Urothelium cell line (cell line): ENCODE measurements at regions not wholly inside any gene's neighbourhood (a gene's known extent, or its start where the extent isn't known, plus 50 kb on each side); places are given as distances from the start of the nearest gene placed in this dataset.

Experiments used
- DNase-seq: peaks from one replicate; pipeline ENCODE4 v3.0.0; 2011; ENCODE audit warnings: low spot score, mixed read lengths
- FAIRE-seq: peaks from 2 replicates; lab custom pipeline; 2011; peaks lifted over from hg19 to GRCh38; lab: Jason Lieb, UNC

DNA sequence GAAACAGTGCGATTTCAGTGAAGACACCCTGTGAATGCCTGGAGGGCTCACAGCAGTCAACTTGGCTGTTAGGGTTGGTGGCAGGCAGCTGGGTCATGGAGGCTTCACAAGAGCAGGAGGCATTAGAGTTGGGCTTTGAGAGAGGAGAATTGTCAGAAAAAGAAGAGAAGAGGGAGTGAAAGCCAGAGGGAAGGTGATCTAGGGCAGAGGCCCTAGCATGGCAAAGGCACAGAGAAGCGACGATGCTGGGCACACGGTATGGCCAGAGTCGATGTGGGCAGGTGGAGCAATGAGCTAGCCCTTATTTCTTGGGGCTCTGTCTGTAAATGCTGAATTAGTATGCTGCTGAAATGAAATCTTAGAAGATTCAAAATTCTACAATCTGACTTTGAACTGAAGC, 52.6 kb upstream of the OLFM4 start:
- FAIRE-seq (no peak), DNase-seq (no peak)

DNA sequence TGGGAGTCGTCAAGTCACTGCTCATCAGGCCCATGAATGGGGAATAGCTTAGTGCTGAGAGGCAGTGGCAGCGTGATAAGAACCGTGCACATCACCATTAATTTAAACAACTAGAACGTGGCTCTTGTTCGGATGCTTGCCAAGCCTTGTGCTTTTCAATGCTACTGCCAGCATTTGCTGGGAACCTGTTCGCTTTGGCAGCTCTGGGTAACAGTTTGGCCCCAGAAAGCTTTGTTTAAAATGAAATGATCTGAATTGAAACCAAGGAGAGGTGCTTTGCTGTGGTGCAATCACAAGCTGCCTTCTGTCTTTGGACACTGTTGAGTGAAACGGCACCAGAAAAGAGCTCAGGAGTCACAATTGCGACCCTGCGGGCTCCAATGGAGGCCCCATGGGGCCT, 53.5 kb upstream of the OLFM4 start:
- FAIRE-seq (no peak), DNase-seq (no peak)

DNA sequence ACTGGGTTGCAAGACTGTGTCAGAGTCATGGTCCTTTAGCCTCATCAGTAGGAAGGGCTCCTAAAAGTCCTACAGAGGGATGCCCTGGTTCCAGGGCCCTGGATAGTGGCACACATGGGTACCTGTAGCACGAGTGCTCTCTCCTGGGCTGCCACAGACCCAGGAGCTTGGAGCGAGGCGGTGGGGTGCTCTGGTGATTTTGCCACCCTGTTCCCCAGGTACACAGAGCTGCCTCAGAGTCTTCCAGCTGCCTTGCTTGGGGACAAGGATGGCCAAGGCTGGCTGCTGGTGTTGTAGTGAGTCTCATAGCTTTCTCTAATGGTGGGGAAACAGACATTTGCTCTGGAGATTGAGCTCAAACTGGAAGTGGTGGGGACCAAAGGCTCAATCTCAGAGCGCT, 53.9 kb upstream of the OLFM4 start:
- DNase-seq, result no peak
- FAIRE-seq, result no peak

DNA sequence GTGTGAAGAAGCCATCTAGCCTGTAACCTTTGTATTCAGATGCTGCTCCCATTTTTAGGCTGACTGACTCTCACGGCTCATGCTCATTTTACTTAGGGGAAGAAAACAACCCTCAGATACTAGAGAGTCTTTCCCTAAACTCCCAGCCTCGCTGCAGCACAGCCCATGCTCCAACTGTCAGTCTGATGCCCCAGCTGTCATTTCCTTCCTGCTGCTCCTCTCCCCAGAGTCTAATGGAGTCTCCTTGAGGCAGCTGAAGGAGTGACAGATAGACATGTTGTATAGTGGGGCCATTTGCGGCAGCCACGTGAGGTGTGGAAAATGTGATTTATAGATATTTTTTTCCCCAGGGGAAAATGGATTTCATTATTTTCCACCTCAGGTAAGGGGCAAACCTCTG, 59.2 kb upstream of the OLFM4 start:
- FAIRE-seq (no peak), DNase-seq (no peak)

DNA sequence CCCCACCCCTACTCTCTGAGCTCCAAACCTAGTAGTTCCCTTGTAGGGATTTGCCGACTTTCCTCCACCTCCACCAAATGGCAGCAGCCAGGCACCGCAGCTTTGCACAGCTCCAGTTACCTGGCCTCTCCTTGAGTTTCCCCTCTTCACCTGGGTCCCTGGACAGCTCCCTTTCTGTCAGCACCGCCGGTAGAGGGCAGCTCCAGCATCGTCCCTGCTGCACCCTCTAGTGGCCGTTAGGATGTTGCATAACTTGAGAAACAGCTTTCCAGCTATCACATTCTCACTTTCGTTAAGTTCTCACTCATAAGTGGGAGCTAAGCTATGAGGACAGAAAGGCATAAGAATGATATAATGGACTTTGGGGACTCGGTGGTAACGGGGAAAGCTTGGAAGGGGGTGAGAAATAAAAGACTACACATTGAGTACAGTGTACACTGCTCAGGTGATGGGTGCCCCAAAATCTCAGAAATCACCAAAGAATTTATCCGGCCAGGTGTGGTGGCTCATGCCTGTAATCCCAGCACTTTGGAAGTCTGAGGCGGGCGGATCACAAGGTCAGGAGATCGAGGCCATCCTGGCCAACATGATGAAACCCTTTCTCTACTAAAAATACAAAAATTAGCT, 60.4 kb upstream of the OLFM4 start:
- FAIRE-seq (no peak), DNase-seq (peak; percentile 68)

DNA sequence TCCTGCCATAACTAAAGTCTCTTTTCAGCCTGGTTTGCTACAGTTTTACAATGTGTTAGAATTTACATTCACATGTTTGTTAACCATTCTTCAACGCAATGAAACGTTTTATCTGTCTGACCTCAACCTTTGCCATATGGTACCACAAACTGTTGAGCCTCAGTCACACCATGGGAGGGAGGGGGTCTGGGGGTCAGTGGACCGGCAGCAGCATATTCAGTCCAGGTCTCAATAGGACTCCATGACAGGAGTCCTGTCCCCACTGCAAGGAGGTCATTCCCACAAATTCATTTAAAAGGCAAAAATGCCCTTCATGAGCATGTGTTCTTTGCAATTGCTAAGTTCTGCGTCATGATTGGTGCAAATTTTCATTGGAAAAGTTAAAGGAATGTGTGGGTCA, 66.6 kb upstream of the OLFM4 start:
- no peak for DNase-seq

DNA sequence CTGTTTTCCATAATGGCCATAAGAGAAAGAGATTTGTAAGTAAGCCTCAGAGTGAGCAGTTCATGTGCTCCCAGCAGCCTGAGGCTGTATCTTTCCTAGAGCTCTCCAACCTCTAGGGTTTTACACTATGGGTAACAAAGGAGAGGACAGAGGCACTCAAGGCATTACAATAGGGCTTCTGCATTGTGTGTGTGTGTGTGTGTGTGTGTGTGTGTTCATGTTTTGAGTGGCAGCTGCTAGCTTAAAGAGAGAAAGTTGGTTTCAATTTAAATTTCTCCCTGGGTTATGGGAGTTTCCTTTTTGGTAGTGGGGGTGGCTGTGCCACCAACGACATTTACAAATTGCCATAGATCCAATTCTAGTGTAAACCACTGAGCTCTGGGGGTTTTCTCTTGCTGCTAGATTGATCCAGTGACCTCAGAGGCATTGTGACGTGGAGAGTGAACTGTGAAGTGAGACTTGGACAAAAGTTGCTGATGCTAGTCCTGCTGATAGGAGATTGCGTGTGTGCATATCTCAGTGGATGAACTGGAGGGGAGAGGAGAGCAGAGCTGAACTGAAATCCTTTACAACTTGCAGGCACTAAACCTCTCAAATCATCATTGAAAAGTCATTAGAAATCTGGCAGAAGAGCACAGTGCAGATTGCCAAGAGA, 67.2 kb upstream of the OLFM4 start:
- DNase-seq (no peak), FAIRE-seq (no peak)

More for the DNA sequence above, 66.6 kb upstream of the OLFM4 start:
- no peak for FAIRE-seq

DNA sequence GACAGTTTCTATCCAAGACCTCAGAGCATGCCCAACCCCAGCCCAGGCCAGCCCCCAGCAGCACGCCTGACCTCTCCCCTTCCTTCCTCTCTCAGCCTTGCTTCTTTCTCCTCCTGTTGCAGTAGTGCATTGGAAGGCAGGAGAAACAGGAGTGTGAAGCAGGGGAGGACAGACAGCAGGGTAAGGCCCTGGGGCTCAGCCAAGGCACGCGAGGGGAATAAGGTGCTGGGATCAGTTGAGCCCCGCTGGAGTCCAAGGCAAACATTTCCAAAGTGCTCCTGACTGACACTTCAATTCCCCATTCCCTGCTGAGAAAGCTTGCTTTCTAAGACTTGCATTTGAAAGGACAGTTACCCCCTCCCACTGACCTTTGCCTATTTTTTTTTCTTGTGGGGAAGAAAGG, 73.1 kb upstream of the OLFM4 start:
- DNase-seq (no peak), FAIRE-seq (no peak)

DNA sequence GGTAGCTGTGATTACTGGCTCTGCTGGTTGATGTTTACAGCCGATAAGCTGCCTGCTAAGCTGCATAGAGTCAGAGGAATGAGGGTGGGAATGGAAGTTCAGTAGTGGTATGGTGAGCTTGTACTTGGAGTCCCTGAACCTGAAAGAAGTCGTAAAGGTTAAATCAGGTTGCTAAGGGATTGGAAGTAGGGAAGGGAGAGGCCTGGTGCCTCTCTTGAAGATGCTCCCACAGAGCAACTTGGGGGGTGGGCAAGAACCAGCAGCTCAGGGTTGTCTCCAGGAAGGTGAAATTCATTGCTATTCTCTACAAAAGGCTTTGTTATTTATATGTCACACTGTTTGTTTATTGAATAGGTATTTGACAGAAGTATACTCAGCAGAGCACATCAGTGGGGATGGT, 73.8 kb upstream of the OLFM4 start:
- no peak for DNase-seq
- no peak for FAIRE-seq

DNA sequence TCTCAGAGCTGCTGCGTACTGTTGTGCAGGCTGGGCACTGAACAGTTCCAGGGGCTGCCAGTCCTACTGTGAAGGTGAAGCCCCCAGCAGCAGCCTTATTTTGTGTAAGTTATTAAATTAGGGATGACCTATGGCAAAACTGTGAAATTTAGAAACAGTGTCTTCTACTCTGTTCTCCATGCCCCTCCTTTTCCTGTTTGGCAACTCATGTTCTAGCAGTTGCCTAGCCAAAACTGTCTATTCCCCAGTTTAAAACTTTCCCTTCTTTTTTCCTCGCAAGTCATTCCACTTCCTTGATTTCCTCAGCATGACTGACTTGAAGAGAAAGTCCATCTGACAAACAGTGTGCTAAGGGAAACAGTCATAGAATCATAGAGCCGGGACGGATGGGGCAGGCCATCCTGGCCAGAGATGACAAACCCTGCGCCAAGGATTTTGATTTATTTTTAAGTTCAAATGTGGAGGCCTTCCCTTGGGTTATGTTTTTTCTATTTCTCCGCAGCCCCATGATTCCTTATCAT, 78.1 kb upstream of the OLFM4 start:
- DNase-seq (no peak), FAIRE-seq (no peak)

DNA sequence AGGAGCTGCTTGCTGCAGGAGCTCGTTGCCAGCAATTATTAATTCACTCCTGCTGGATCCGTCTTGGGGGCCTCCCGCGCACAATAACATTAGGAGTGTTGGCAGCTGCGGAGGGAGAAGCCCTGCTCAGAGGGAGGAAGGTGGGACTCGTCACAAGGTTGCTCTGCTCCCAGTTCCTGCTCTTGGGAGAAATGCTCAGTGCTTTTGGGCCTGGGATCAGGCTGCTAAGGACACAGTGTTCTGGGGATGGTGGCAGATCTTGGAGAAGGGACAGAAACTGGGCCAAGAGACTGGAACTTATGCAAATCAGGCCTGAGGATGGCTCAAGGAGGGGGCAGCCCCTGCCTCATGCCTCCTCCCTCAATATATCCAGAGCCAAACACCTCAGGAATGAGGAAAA, 78.9 kb upstream of the OLFM4 start:
- DNase-seq (no peak), FAIRE-seq (no peak)

DNA sequence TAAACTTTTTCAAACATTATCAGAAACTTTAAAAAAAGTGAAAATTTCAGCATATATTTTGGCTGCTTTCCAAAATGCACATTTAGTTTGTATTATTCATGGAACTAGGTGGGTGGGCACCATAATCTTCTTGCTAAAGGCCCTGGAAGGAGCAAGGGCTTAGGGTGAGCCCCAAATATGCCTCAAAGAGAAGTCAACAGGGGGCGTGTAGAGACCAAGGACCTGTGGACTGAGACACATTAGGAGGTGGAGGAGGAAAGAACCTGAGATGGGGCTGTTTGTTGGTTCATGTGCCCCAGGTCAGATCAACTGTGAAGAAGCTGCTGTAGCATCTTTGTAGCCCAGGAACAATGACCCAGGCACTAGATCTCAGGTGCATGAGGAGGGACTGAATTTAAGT, 79.6 kb upstream of the OLFM4 start:
- FAIRE-seq, result no peak
- DNase-seq, result no peak

DNA sequence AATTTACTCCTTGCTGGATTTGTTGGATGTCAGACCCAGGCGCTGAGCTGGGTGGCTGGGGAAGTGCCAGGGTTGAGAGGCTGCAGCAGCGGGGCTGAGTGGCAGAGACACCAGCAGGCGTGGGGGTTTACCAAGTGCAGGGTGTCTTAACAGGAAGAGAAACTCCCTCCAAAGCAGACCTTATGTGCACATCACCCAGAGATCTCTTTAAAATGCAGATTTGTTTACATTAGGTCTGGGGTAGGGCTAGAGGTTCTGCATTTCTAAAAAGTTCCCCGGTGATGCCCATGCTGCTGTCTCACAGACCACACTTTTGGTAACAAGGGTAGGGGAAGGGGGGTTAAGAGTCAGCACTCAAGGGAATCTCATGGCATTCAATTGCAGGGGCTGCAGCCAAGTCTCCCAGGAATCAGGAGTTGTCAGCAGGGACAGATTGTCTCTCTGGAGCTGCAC, 80.7 kb upstream of the OLFM4 start:
- DNase-seq, result no peak

DNA sequence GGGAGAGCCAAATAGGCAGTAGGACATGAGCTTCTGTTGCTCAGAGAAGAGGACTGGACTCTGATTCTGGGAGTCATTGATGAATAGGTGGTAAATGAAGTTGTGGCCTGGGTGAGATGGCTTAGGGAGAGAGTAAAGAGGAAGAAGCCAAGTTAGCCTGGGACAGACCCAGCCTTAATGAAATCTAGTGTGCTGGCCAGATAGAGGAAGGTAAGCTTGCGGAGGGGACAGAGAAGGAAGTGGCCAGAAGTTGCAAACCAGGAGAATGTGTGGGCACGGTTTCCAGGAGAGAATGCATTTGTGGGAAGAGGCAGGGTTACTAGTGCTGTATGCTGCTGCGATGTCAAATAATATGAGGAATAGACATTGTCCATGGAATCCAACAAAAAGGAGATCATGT, 83.3 kb upstream of the OLFM4 start:
- FAIRE-seq, result no peak
- no peak for DNase-seq

More for the DNA sequence above, 80.7 kb upstream of the OLFM4 start:
- FAIRE-seq, result no peak

DNA sequence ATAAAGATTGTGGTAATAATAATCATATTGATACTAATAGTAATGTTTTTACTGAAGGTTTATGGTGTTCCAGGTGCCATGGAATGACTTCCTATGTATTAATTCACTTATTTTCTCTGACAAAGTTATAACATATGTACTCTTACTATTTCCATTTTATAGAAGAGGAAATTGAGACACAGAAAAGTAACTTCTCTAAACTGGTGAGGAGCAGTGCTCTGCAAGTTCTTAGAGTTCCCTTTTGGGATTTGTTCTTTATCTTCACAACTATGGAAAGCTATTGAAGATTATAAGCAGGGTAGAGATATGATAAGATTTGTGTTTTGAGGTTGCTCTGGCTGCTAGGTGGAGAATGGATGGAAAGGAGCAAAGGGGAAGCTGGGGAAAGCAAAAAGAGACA, 83.9 kb upstream of the OLFM4 start:
- FAIRE-seq, result no peak
- DNase-seq, result no peak

DNA sequence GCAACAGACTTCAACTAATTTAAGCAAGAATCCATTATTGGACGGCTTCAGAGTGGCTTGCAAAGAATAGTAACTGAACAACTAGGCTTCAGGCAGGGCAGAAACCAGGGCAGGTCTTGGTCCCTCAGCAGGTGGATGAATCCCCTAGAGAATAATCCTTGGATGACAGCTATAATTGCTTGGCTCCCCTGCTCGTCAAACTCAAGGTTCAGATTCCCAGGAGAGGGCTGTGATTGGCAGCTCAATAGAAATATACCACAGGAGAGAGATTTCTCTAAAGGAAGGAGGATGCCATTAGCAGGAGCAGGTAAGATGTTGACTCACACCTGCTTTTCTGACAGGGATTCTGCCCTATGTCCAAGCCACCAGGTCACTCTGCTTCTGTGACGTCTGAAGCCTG, 89.6 kb upstream of the PCDH8 start:
- FAIRE-seq, result no peak

DNA sequence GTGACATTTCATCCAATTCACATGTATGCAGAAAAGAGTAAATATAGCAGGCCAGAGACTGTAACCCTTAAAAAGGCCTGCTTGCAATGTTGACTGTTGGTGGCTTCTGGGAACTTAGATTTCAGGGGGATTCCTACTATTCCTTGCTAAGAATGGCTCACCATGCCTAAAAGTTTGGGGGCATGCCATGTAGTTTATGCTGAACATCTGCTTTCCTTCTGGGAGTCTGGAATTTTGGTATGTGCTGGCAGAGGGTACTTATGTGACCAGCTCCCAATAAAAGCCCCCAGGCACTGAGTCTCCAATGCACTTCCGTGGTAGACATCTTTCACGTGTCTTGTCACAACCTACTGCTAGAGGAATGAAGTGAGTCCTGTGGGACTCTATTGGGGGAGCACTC, 88.4 kb upstream of the PCDH8 start:
- FAIRE-seq (no peak), DNase-seq (no peak)

More for the DNA sequence above, 89.6 kb upstream of the PCDH8 start:
- no peak for DNase-seq

DNA sequence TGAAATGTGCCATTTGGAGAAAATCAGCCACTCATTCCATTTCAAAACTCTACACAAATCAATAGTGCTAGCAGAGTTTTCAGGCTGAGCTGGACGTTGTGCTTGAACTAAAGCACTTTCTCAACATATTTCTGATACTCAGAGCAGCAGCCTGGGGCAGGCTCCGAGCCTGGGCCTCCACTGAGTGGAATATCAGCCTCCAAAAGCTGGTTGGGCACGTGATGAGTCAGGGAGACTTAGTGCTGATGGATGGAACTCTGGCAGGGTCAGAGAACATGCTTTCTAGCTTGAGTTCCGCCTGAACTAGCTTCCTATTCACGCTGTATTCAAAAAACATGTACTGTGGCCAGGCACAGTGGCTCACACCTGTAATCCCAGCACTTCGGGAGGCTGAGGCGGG, 85.8 kb upstream of the PCDH8 start:
- no peak for DNase-seq
- no peak for FAIRE-seq

DNA sequence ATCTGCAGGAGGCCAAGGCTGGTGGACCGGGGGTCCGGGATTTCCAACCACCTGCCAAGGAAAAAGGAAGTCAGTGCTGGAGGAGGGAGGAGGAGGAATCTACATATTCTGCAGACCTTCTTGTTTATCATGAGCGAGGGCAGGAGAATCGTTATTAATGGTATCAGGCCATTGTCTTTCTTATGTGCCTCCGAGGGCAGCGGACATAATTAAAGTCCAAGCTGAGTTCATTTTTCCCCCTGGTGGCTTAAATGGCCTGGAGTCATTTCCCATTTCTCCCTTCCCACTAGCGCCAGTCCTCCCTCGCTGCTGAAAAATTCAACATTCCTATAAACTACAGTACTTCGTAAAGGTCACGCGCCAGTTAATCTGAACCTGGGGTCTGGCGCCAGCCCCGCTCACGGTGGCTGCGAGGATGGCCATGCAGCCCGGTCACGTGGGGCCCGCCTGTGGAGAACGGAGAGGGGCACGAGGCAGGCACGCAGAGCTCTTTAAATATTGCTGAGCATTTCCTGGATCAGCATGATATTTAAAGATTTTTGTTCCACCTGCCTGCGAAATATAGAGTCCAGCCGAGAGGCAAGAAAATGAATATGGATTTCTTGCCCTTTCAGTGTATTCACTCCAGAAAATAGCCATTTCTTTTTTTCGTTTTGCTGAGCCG, 85.2 kb upstream of the PCDH8 start:
- DNase-seq, result no peak
- FAIRE-seq, result no peak

DNA sequence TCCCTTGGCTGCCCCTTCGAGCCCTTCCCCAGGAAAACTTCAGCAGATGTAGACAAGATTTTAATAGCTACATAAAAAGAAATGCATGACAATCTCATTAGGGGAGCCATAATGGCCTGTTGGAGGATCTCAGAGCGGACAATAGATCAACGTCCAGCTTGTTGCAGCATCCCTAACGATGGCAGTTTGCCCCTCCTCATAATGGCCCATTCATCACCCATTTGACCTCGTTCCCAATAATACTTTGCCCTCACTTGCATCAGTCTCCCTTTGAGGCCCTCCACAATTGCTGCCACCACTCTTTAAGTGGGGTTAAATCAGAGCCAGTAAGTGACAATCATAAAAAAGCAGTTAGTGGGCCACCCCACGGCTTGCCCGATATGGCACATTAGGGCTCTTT, 84.7 kb upstream of the PCDH8 start:
- no peak for DNase-seq
- FAIRE-seq, result no peak

DNA sequence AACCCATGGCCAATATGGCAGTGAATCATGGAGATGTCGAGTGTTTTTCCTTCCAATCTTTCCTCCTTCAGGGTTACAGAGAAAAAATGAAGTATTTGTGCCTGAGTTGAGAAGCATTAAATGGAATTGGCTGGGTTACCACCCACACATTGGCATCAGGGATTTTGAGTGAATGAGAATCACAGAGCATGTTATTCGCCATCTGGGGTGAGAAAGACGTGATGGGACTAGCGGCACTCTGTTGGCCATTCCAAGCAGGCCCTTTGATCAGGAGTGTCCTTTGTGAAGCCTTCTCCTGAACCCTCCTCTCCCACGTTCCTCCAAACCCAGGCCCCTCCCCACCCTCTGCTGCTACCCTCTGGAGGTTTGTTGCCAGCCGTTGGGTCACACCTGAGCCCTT, 84.2 kb upstream of the PCDH8 start:
- FAIRE-seq (no peak), DNase-seq (no peak)
